Left ventricle myocardium inferior (tissue), 1 donor: ENCODE measurements at regions not wholly inside any gene's neighbourhood (a gene's known extent, or its start where the extent isn't known, plus 50 kb on each side); places are given as distances from the start of the nearest gene placed in this dataset.

Source experiments
- DNase-seq: peaks from one replicate; pipeline ENCODE4 v3.0.0-alpha.2; 2020
- H3K27ac ChIP-seq: fragments of 200-600 bp; replicated peaks from 2 replicates; pipeline ENCODE4 v1.8.0; 2021
- H3K27me3 ChIP-seq: fragments of 200-600 bp; 2 replicates; pipeline ENCODE4 v1.8.0; 2021; ENCODE audit warnings: low read depth
- H3K36me3 ChIP-seq: fragments of 200-600 bp; 2 replicates; pipeline ENCODE4 v1.8.0; 2021
- H3K4me1 ChIP-seq: fragments of 200-600 bp; 2 replicates; pipeline ENCODE4 v1.8.0; 2021
- H3K4me3 ChIP-seq: fragments of 200-600 bp; 2 replicates; pipeline ENCODE4 v1.8.0; 2021; ENCODE audit warnings: mild to moderate bottlenecking, moderate library complexity
- H3K9me3 ChIP-seq: fragments of 200-600 bp; replicated peaks from 2 replicates; pipeline ENCODE4 v1.8.0; 2021
- intact Hi-C: fragments of 100-400 bp; cut with micrococcal nuclease; formaldehyde crosslinking; loops from one replicate; pipeline ENCODE4 v1.11.0; 2022
- TF ChIP-seq, protein P1 (sequence below): fragments of 200-600 bp; IDR thresholded peaks from 2 replicates; pipeline ENCODE4 v1.8.0; 2021; ENCODE audit warnings: antibody characterized with exemption, mild to moderate bottlenecking, borderline replicate concordance
- donor health status: DM: no; HTN: yes; CAD: no; lungs with severe emphysema.

DNA sequence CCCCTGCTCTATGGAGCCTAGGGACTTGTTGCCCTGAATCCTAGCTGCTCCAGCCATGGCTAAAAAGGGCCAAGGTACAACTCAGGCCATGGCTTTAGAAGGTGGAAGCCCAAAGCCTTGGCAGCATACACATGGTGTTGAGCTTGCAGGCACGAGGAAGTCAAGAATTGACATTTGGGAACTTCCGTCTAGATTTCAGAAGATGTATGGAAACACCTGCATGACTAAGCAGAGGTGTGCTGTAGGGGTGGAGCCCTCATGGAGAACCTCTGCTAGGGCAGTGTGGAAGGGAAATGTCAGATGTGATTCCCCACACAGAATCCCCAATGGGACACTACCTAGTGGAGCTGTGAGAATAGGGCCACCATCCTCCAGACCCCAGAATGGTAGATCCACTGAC lies 95.1 kb upstream of the TMEM170B start:
- TF ChIP-seq, protein P1, sequence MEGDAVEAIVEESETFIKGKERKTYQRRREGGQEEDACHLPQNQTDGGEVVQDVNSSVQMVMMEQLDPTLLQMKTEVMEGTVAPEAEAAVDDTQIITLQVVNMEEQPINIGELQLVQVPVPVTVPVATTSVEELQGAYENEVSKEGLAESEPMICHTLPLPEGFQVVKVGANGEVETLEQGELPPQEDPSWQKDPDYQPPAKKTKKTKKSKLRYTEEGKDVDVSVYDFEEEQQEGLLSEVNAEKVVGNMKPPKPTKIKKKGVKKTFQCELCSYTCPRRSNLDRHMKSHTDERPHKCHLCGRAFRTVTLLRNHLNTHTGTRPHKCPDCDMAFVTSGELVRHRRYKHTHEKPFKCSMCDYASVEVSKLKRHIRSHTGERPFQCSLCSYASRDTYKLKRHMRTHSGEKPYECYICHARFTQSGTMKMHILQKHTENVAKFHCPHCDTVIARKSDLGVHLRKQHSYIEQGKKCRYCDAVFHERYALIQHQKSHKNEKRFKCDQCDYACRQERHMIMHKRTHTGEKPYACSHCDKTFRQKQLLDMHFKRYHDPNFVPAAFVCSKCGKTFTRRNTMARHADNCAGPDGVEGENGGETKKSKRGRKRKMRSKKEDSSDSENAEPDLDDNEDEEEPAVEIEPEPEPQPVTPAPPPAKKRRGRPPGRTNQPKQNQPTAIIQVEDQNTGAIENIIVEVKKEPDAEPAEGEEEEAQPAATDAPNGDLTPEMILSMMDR: no peak
- Histone ChIP-seq H3K4me1 (peaks cover 13% of the 10 kb centered on the region), H3K4me3 (no peak overlapping the region), H3K27ac (no peak overlapping the region), H3K36me3 (no peaks in the 10 kb centered on the region), H3K9me3 (peaks cover 5% of the 10 kb centered on the region), H3K27me3 (no peaks in the 10 kb centered on the region)
- intact Hi-C loops: no loop called here
- no peak for DNase-seq

DNA sequence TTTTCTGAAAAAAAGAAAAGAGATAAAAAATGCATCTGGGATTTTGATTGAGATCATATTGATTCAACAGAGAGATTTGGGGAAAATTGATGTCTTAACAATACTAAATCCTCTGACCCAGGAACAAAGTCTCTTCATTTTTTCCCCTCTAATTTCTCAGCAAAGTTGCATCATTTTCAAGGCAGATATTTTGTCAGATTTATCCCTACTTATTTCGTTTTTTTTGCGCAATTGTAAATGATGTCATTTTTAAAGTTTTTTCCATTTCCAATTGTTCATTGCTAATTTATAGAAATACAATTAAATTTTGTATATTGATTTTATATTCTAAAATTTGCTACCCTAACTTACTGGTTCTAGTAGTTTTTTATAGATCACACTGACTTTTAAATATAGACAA lies 97.7 kb upstream of the TMEM170B start:
- Histone ChIP-seq H3K36me3 (no peaks in the 10 kb centered on the region), H3K9me3 (no peaks in the 10 kb centered on the region), H3K4me3 (no peak overlapping the region), H3K27ac (no peak overlapping the region), H3K27me3 (no peaks in the 10 kb centered on the region), H3K4me1 (peaks cover 13% of the 10 kb centered on the region)
- TF ChIP-seq, protein P1: no peak
- intact Hi-C loops: no loop called here
- no peak for DNase-seq

DNA sequence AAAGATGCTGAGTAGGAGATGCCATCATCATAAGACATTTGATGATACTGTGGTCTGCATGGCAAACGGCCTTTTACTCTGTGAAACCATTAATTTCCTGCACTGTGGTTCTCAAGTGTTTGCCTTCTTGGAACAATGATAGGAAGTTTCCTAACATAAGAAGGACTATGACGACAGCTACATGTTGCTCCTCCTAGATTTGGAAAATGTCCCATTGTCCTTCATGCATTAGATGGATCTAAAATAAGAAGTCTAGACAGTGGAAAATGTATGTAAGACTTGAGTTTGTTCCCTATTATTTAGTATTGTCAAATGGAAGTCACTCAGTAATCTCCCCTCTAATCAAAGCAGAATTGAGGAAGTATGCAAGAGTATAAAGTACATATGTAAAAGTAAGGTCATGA lies 98.5 kb upstream of the TMEM170B start:
- TF ChIP-seq, protein P1: no peak
- peak overlapping the region; percentile 69 for H3K27ac ChIP-seq
- H3K27me3 ChIP-seq: no peaks in the 10 kb centered on the region
- no peak for DNase-seq
- no peak overlapping the region for H3K4me3 ChIP-seq
- H3K9me3 ChIP-seq: no peaks in the 10 kb centered on the region
- intact Hi-C loops: no loop called here
- H3K36me3 ChIP-seq: no peaks in the 10 kb centered on the region
- H3K4me1 ChIP-seq: peaks cover 20% of the 10 kb centered on the region

DNA sequence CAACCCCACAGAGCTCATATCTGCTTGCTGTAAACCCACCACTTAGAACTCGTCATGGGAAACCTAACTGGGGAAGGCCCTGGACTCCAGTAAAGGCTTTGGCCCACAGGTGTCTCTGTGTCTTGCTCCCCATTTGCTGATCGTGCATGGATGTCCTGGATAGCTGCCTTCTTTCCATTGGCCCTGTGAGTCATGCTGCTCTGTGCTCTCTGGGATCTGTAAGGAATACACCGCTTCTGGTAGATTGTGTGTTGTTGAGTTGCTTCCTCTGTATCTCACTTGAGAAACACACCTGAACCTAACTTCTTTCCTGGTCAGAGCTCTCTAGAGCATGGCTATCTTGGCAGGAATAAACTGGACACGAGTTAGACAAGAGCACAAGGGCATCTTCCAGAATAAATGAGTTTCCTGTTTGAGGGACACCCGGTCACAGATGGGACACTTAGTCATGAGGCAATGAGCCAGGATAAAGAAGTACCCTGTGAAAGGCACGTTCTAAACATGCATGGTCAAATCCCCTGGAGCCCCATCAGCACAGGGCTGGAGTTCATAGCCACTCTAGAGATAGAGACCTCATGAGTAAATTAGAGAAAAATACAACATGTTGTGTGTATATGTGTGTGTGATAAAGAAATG lies 99.6 kb upstream of the TMEM170B start:
- TF ChIP-seq, protein P1: no peak
- Histone ChIP-seq H3K4me3 (no peak overlapping the region), H3K27me3 (no peaks in the 10 kb centered on the region), H3K4me1 (peaks cover 31% of the 10 kb centered on the region), H3K36me3 (no peaks in the 10 kb centered on the region), H3K9me3 (no peaks in the 10 kb centered on the region), H3K27ac (peak overlapping the region; percentile 69)
- intact Hi-C loops: no loop called here
- DNase-seq: no peak

DNA sequence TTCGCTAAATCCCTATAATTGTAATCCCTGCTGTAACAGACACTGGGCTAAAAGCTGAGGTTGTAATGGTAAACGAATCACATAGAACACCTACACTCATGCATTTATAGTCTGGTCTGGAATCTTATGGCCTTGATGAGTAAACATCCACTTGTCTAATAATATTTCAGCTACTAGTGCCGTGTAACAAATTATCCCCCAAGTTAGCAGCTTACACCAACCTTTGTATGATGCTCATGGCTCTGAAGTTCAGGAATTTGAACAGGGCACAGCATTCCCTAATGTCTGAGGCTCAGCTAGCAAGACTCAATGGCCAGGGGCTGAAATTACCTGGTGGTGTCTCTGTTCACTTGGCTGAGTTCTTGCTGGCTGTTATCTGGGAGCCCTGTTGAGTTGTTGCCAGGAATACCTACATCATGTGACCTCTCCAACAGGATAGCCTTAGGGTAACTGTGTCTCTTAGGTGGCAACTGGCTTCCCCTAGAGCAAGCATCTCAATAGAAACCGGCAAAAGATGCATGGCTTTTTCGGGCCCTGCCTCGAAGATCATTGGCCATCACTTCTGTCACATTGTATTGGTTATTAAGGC lies 100.9 kb upstream of the TMEM170B start:
- DNase-seq: no peak
- H3K4me1 ChIP-seq: peaks cover 41% of the 10 kb centered on the region
- no peaks in the 10 kb centered on the region for H3K36me3 ChIP-seq
- no peaks in the 10 kb centered on the region for H3K27me3 ChIP-seq
- TF ChIP-seq, protein P1: no peak
- H3K27ac ChIP-seq: no peak overlapping the region
- intact Hi-C loops: no loop called here
- no peak overlapping the region for H3K4me3 ChIP-seq
- no peaks in the 10 kb centered on the region for H3K9me3 ChIP-seq
